Upper lobe of left lung (tissue), 4 donors: ENCODE measurements at regions not wholly inside any gene's neighbourhood (a gene's known extent, or its start where the extent isn't known, plus 50 kb on each side); places are given as distances from the start of the nearest gene placed in this dataset.

ENCODE experiments used
- CTCF ChIP-seq, 6 experiments: fragments of 450-650 bp in 4 of 6; fragments of 200-600 bp in 2 of 6; sonication (generic) in 2 of 6; IDR thresholded peaks; one replicate each; pipeline ENCODE4 v1.5.1; 2016 to 2019; ENCODE audit warnings: antibody characterized with exemption in 6 of 6
- POLR2A ChIP-seq, 4 donors: fragments of 450-650 bp; IDR thresholded peaks; one replicate each; pipeline ENCODE4 v1.5.1; 2016 to 2017; ENCODE audit warnings: antibody characterized with exemption in 4 of 4, mild to moderate bottlenecking in 2 of 4
- POLR2AphosphoS5 ChIP-seq, 2 donors: sonication (generic); formaldehyde crosslinking; IDR thresholded peaks; one replicate each; pipeline ENCODE4 v1.5.1; 2017; ENCODE audit warnings: antibody characterized with exemption in 2 of 2

DNA sequence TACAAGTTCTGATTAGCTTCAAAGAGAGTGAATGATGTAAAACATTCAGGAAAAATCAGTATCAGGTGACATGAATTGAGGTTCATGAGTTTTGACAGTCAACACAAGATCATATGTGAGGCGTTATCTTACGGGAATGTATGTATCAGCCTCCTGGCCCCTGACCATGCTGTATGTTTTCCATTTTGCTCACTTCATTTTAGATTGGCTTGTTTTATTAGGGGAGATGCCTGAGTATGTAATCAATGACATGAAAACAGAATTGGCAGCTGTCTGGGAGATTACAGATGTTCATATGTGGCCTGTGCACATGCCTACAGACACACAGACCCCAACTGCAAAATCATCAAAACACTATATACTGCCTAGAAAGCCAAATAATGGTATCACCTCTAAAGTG, 168.5 kb upstream of the RND3 start:
- TF ChIP-seq CTCF (IDR thresholded peaks at IDR 0.05) (no peak), POLR2A (IDR thresholded peaks at IDR 0.05) (no peak), POLR2AphosphoS5 (IDR thresholded peaks at IDR 0.05) (no peak)
